SK-N-SH (cell line): ENCODE measurements at regions not wholly inside any gene's neighbourhood (a gene's known extent, or its start where the extent isn't known, plus 50 kb on each side); places are given as distances from the start of the nearest gene placed in this dataset.

Experiments used
- CTCF ChIA-PET: fragments of 300-600, 350-600 bp; formaldehyde crosslinking; extraction: SDS; loops from one replicate; lab custom pipeline; 2021; lab: Yijun Ruan, JAX
- POLR2A ChIA-PET: fragments of 350-600 bp; sonication (Branson Sonifier 250); formaldehyde crosslinking; extraction: SDS; loops from one replicate; lab custom pipeline; 2020; ENCODE audit warnings: antibody characterized with exemption, inconsistent platforms; lab: Yijun Ruan, JAX
- DNase-seq: peaks from one replicate; pipeline ENCODE4 v3.0.0; 2012
- H2AFZ ChIP-seq: fragments of 200-600 bp; sonication (generic); 2 replicates; pipeline ENCODE4 v1.8.1; 2016; ENCODE audit warnings: antibody characterized with exemption, mild to moderate bottlenecking, low read depth
- H3F3A ChIP-seq: fragments of 200-600 bp; sonication (generic); replicated peaks from 2 replicates; pipeline ENCODE3; 2016; ENCODE audit warnings: antibody characterized with exemption, mild to moderate bottlenecking; ENCODE audit not compliant: insufficient read depth
- H3K27ac ChIP-seq, 2 experiments: fragments of 200-500 bp in 1 of 2; fragments of 200-600 bp in 1 of 2; sonication (Bioruptor generic) in 1 of 2; sonication (generic), shearing (Covaris generic) in 1 of 2; 2 replicates each; pipeline versions ENCODE4 v1.5.1 to v1.6.1; 2014 to 2016; ENCODE audit warnings: low read depth in 2 of 2, inconsistent platforms in 1 of 2, low read length in 1 of 2, mild to moderate bottlenecking in 1 of 2, mixed read lengths in 1 of 2
- H3K27me3 ChIP-seq: fragments of 200-600 bp; sonication (generic), shearing (Covaris generic); 2 replicates; pipeline ENCODE4 v1.6.1; 2016; ENCODE audit warnings: mixed run types; ENCODE audit not compliant: insufficient read depth
- H3K36me3 ChIP-seq, 2 experiments: fragments of 200-500 bp in 1 of 2; fragments of 200-600 bp in 1 of 2; sonication (Bioruptor generic) in 1 of 2; sonication (generic) in 1 of 2; replicated peaks in 1 of 2; 2 replicates each; pipeline versions ENCODE3 to v1.5.1; 2014 to 2016; ENCODE audit warnings: low read length in 1 of 2, mild to moderate bottlenecking in 1 of 2; ENCODE audit not compliant: insufficient read depth in 2 of 2, control insufficient read depth in 1 of 2
- H3K4me1 ChIP-seq, 2 experiments: fragments of 200-500 bp in 1 of 2; fragments of 200-600 bp in 1 of 2; sonication (Bioruptor generic) in 1 of 2; sonication (generic), shearing (Covaris generic) in 1 of 2; 2 replicates each; pipeline versions ENCODE4 v1.5.1 to v1.6.1; 2014 to 2016; ENCODE audit warnings: low read depth in 1 of 2, low read length in 1 of 2, mixed run types in 1 of 2; ENCODE audit not compliant: insufficient read depth in 2 of 2, control insufficient read depth in 1 of 2
- H3K4me2 ChIP-seq: fragments of 200-600 bp; sonication (generic), shearing (Covaris generic); 2 replicates; pipeline ENCODE4 v1.6.1; 2017; ENCODE audit warnings: mixed run types
- H3K4me3 ChIP-seq, 2 experiments: fragments of 200-500 bp in 1 of 2; fragments of 200-600 bp in 1 of 2; sonication (Bioruptor generic) in 1 of 2; sonication (generic), shearing (Covaris generic) in 1 of 2; 2 replicates each; pipeline versions ENCODE4 v1.5.1 to v1.8.1; 2014 to 2016; ENCODE audit warnings: low read depth in 2 of 2, inconsistent platforms in 1 of 2, low read length in 1 of 2, mild to moderate bottlenecking in 1 of 2, mixed read lengths in 1 of 2, moderate library complexity in 1 of 2
- H3K79me2 ChIP-seq: fragments of 200-600 bp; sonication (generic); 2 replicates; pipeline ENCODE4 v1.8.1; 2017; ENCODE audit warnings: mild to moderate bottlenecking; ENCODE audit not compliant: insufficient read depth
- H3K9ac ChIP-seq: fragments of 200-600 bp; sonication (generic); 2 replicates; pipeline ENCODE4 v1.6.1; 2017; ENCODE audit warnings: mixed run types
- H3K9me2 ChIP-seq: fragments of 200-600 bp; sonication (generic); 2 replicates; pipeline ENCODE4 v1.6.1; 2017; ENCODE audit warnings: mixed run types
- H3K9me3 ChIP-seq: fragments of 200-600 bp; sonication (generic); 2 replicates; pipeline ENCODE4 v1.6.1; 2017; ENCODE audit warnings: mixed run types, mild to moderate bottlenecking, moderate library complexity
- H4K20me1 ChIP-seq: fragments of 200-600 bp; sonication (generic); 2 replicates; pipeline ENCODE4 v1.6.1; 2017; ENCODE audit warnings: mild to moderate bottlenecking, mixed run types; ENCODE audit not compliant: insufficient read depth
- ELF1 ChIP-seq: IDR thresholded peaks from 2 replicates; pipeline ENCODE4 v1.4.0; 2012
- EZH2phosphoT487 ChIP-seq: fragments of 200-600 bp; sonication (generic); IDR thresholded peaks from 2 replicates; pipeline ENCODE4 v1.6.1; 2017; ENCODE audit warnings: low read depth, mixed run types, mild to moderate bottlenecking, antibody characterized with exemption, moderate library complexity, borderline replicate concordance
- FOXJ3 ChIP-seq: sonication (generic); formaldehyde crosslinking; IDR thresholded peaks from 2 replicates; pipeline ENCODE4 v1.5.1; 2020; ENCODE audit warnings: mild to moderate bottlenecking, missing genetic modification reagents
- FOXM1 ChIP-seq: IDR thresholded peaks from 2 replicates; pipeline ENCODE4 v1.4.0; 2012; ENCODE audit warnings: low read depth, mild to moderate bottlenecking
- GATA2 ChIP-seq: sonication (generic); formaldehyde crosslinking; IDR thresholded peaks from 2 replicates; pipeline ENCODE4 v1.5.0; 2020; ENCODE audit warnings: mild to moderate bottlenecking, missing genetic modification reagents
- RAD21 ChIP-seq: IDR thresholded peaks from 2 replicates; pipeline ENCODE4 v1.6.1; 2012; ENCODE audit warnings: mild to moderate bottlenecking, low read length
- YY1 ChIP-seq: IDR thresholded peaks from 2 replicates; pipeline ENCODE4 v1.4.0; 2012; ENCODE audit warnings: low read depth, mild to moderate bottlenecking
- WGBS: methylation state at CpG from one replicate; pipeline ENCODE4 v1.1.6; 2017; ENCODE audit warnings: low lambda C conversion rate; 5-methylcytosine and 5-hydroxymethylcytosine counted together
- TF ChIP-seq, protein P1 (sequence below): IDR thresholded peaks from 2 replicates; pipeline ENCODE4 v1.4.0; 2012; ENCODE audit warnings: low read depth, borderline replicate concordance
- TF ChIP-seq, protein P2 (sequence below): IDR thresholded peaks from 2 replicates; pipeline ENCODE4 v1.6.1; 2012; ENCODE audit warnings: mild to moderate bottlenecking, low read depth, low read length, moderate library complexity
- TF ChIP-seq, protein P3 (sequence below): fragments of 150-350 bp; IDR thresholded peaks from 2 replicates; pipeline ENCODE4 v1.6.1; 2017; ENCODE audit warnings: antibody characterized with exemption, low read length, low read depth, borderline replicate concordance
- TF ChIP-seq, protein P4 (sequence below): IDR thresholded peaks from 2 replicates; pipeline ENCODE4; 2012

DNA sequence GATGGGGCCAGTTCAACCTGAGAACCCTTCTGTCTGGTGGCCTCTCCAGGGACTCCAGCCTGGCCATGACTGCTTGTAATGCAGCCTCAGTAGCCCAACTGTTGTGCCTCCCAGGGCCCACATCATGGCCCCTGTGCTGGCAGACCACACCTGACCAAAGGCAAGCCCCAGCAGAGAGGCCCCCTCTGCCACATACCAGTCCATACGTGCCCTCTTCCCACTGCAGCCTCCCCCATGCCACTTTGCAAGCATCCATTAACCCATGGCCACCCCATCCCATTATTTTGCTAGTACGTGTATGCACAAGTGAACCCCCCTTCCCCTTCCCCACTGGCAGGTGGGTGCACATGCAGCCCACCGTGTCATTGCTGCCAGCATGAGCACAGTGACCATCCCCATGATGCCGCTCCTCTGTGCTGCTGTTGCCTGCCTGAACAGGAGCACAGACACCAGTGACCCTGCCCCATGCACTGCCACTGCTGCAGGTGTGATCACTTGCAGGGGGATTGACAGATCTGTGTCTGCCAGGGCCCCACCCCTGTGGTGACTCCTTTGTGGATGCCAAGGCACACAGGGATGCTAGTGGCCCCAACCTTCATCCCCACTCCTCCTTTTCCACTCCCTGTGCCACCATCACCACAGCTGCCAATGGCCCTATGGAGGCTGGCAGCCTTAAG, 330.0 kb upstream of the DSEL start:
- Histone ChIP-seq H2AFZ (no peak overlapping the region), H3K9me2 (no peaks in the 10 kb centered on the region), H3K27me3 (no peaks in the 10 kb centered on the region), H3F3A (no peaks in the 10 kb centered on the region), H3K9ac (no peak overlapping the region), H4K20me1 (no peaks in the 10 kb centered on the region), H3K79me2 (no peaks in the 10 kb centered on the region), H3K4me2 (no peak overlapping the region), H3K27ac (no peak overlapping the region), H3K9me3 (no peaks in the 10 kb centered on the region), H3K4me3 (no peak overlapping the region), H3K4me1 (no peaks in the 10 kb centered on the region), H3K36me3 (no peaks in the 10 kb centered on the region)
- CTCF ChIA-PET: interaction anchor here (0.7 kb wide), 1 partner anchor 116 kb away, joined by 3 read pairs; no protein-coding TSS in a partner anchor
- WGBS: 79% methylated on average over 4 of the region's 4 CpGs
- POLR2A ChIA-PET: no interaction called here
- no peak for DNase-seq
- no peak for TF ChIP-seq FOXJ3
- TF ChIP-seq EZH2phosphoT487: no peak
- TF ChIP-seq RAD21: no peak
- TF ChIP-seq GATA2: no peak
- TF ChIP-seq, protein P1, sequence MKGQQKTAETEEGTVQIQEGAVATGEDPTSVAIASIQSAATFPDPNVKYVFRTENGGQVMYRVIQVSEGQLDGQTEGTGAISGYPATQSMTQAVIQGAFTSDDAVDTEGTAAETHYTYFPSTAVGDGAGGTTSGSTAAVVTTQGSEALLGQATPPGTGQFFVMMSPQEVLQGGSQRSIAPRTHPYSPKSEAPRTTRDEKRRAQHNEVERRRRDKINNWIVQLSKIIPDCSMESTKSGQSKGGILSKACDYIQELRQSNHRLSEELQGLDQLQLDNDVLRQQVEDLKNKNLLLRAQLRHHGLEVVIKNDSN: no peak
- no peak for TF ChIP-seq YY1
- TF ChIP-seq, protein P2, sequence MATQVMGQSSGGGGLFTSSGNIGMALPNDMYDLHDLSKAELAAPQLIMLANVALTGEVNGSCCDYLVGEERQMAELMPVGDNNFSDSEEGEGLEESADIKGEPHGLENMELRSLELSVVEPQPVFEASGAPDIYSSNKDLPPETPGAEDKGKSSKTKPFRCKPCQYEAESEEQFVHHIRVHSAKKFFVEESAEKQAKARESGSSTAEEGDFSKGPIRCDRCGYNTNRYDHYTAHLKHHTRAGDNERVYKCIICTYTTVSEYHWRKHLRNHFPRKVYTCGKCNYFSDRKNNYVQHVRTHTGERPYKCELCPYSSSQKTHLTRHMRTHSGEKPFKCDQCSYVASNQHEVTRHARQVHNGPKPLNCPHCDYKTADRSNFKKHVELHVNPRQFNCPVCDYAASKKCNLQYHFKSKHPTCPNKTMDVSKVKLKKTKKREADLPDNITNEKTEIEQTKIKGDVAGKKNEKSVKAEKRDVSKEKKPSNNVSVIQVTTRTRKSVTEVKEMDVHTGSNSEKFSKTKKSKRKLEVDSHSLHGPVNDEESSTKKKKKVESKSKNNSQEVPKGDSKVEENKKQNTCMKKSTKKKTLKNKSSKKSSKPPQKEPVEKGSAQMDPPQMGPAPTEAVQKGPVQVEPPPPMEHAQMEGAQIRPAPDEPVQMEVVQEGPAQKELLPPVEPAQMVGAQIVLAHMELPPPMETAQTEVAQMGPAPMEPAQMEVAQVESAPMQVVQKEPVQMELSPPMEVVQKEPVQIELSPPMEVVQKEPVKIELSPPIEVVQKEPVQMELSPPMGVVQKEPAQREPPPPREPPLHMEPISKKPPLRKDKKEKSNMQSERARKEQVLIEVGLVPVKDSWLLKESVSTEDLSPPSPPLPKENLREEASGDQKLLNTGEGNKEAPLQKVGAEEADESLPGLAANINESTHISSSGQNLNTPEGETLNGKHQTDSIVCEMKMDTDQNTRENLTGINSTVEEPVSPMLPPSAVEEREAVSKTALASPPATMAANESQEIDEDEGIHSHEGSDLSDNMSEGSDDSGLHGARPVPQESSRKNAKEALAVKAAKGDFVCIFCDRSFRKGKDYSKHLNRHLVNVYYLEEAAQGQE: no peak
- TF ChIP-seq, protein P3, sequence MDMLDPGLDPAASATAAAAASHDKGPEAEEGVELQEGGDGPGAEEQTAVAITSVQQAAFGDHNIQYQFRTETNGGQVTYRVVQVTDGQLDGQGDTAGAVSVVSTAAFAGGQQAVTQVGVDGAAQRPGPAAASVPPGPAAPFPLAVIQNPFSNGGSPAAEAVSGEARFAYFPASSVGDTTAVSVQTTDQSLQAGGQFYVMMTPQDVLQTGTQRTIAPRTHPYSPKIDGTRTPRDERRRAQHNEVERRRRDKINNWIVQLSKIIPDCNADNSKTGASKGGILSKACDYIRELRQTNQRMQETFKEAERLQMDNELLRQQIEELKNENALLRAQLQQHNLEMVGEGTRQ: no peak
- no peak for TF ChIP-seq FOXM1
- no peak for TF ChIP-seq ELF1
- TF ChIP-seq, protein P4, sequence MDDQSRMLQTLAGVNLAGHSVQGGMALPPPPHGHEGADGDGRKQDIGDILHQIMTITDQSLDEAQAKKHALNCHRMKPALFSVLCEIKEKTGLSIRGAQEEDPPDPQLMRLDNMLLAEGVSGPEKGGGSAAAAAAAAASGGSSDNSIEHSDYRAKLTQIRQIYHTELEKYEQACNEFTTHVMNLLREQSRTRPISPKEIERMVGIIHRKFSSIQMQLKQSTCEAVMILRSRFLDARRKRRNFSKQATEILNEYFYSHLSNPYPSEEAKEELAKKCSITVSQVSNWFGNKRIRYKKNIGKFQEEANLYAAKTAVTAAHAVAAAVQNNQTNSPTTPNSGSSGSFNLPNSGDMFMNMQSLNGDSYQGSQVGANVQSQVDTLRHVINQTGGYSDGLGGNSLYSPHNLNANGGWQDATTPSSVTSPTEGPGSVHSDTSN: no peak
